GM06990 (cell line): ENCODE measurements at regions not wholly inside any gene's neighbourhood (a gene's known extent, or its start where the extent isn't known, plus 50 kb on each side); places are given as distances from the start of the nearest gene placed in this dataset.
A peak's percentile ranks its signal among the peaks of the same experiment; 100 is the strongest.

Source experiments
- DNase-seq: peaks from one replicate; pipeline ENCODE4 v3.0.0-alpha.2; 2011; ENCODE audit not compliant: insufficient read length; ENCODE audit errors: extremely low read depth
- H3K27me3 ChIP-seq: replicated peaks from 2 replicates; pipeline ENCODE4 v1.6.0; 2011; ENCODE audit warnings: low read length; ENCODE audit not compliant: control insufficient read depth, insufficient read depth
- H3K36me3 ChIP-seq: 2 replicates; pipeline ENCODE4 v1.5.1; 2011; ENCODE audit warnings: low read length; ENCODE audit not compliant: control insufficient read depth, insufficient read depth
- H3K4me3 ChIP-seq: replicated peaks from 2 replicates; pipeline ENCODE4 v1.5.1; 2011; ENCODE audit warnings: low read depth, mild to moderate bottlenecking, control low read depth, low read length
- CTCF ChIP-seq: IDR thresholded peaks from 2 replicates; pipeline ENCODE4 v1.5.1; 2011; ENCODE audit warnings: low read length, control low read depth, mild to moderate bottlenecking, inconsistent platforms; ENCODE audit not compliant: insufficient read depth, poor library complexity, severe bottlenecking

DNA sequence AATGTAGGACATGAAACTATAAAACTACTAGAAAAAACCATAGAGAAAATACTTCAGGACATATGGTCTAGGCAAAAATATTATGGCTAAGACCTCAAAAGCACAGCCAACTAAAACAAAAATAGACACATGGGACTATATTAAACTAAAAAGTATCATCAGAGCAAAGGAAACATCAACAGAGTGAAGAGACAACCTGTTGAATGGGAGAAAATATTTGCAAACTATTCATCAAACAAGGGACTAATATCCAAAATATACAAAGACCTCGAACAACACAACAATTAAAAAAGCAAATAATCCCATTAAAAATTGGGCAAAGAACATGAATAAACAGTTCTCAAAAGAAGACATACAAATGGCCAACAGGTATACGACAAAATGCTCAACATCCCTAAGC, 210.9 kb downstream of the PCSK1 start:
- H3K27me3 ChIP-seq, result no peaks in the 10 kb centered on the region
- no peaks in the 10 kb centered on the region for H3K36me3 ChIP-seq
- H3K4me3 ChIP-seq, result no peak overlapping the region
- no peak for TF ChIP-seq CTCF
- no peak for DNase-seq

- Histone ChIP-seq H3K27me3 (no peaks in the 10 kb centered on the region), H3K36me3 (no peaks in the 10 kb centered on the region), H3K4me3 (no peak overlapping the region)
- peak; percentile 27 for DNase-seq
- TF ChIP-seq CTCF, result no peak
These were observed 212.2 kb downstream of the PCSK1 start for GRCh38 chr5:96220610-96221390.

GRCh38 chr5:96219580-96220281, 213.3 kb downstream of the PCSK1 start:
- no peak for TF ChIP-seq CTCF
- DNase-seq, result no peak
- H3K36me3 ChIP-seq, result no peaks in the 10 kb centered on the region
- no peaks in the 10 kb centered on the region for H3K27me3 ChIP-seq
- H3K4me3 ChIP-seq, result no peak overlapping the region

GRCh38 chr5:96218653-96219052, 214.4 kb downstream of the PCSK1 start:
- Histone ChIP-seq H3K4me3 (no peak overlapping the region), H3K27me3 (no peaks in the 10 kb centered on the region), H3K36me3 (no peaks in the 10 kb centered on the region)
- TF ChIP-seq CTCF, result no peak
- no peak for DNase-seq

GRCh38 chr5:96214442-96215197, 218.4 kb downstream of the PCSK1 start:
- no peaks in the 10 kb centered on the region for H3K36me3 ChIP-seq
- no peak for DNase-seq
- no peak overlapping the region for H3K4me3 ChIP-seq

More at GRCh38 chr5:96214442-96215197, 218.4 kb downstream of the PCSK1 start:
- no peak for TF ChIP-seq CTCF
- no peaks in the 10 kb centered on the region for H3K27me3 ChIP-seq
